ENCODE measurements at regions not wholly inside any gene's neighbourhood (a gene's known extent, or its start where the extent isn't known, plus 50 kb on each side); places are given as distances from the start of the nearest gene placed in this dataset.

GRCh38 chr6:119598883-119599282, 249.3 kb upstream of the MAN1A1 start:
- peaks cover 5% of the 10 kb centered on the region for H3K4me1 ChIP-seq (ENCODE audit: control insufficient read depth, insufficient read depth, low read length)
- no peak overlapping the region for H4K5ac ChIP-seq (ENCODE audit: low read depth, low read length)
- no peaks in the 10 kb centered on the region for H3K36me3 ChIP-seq (ENCODE audit: control insufficient read depth, insufficient read depth, low read length)
- no peak overlapping the region for H2AFZ ChIP-seq (replicated peaks; ENCODE audit: low read length, poor library complexity)
- no peaks in the 10 kb centered on the region for H3K9me3 ChIP-seq (ENCODE audit: control insufficient read depth, insufficient read depth, low read length)
- CTCF ChIA-PET, result no interaction called here
- H4K20me1 ChIP-seq (ENCODE audit: insufficient read depth, low read length), result no peaks in the 10 kb centered on the region
- WGBS, 2 experiments (ENCODE audit: extremely low coverage in 2 of 2, insufficient read length in 1 of 2), result no CpG with 5 or more reads among the region's 2 CpGs
- H2AK9ac ChIP-seq (replicated peaks; ENCODE audit: low read depth, low read length, poor library complexity), result no peak overlapping the region
- BruUV-seq (replicated peaks), result no TSS peak
- H3K4ac ChIP-seq (ENCODE audit: low read depth, low read length), result no peak overlapping the region
- H3K27ac ChIP-seq (ENCODE audit: insufficient read depth, low read length), result no peak overlapping the region
- DNase-seq, result no peak
- H2BK120ac ChIP-seq (ENCODE audit: low read depth, low read length), result no peak overlapping the region
- no peak overlapping the region for H3K14ac ChIP-seq (replicated peaks; ENCODE audit: low read depth, low read length)
- TF ChIP-seq RAD21 (IDR thresholded peaks at IDR 0.05; ENCODE audit: low read length) (no peak), POLR2A (IDR thresholded peaks at IDR 0.05; ENCODE audit: low read depth, low read length) (no peak), CEBPB (IDR thresholded peaks at IDR 0.05; ENCODE audit: low read depth, low read length) (no peak), SMC3 (IDR thresholded peaks at IDR 0.05; ENCODE audit: low read depth, low read length) (no peak), FOS (IDR thresholded peaks at IDR 0.05; ENCODE audit: low read depth, low read length) (no peak), MXI1 (IDR thresholded peaks at IDR 0.05; ENCODE audit: borderline replicate concordance, low read depth, low read length) (no peak), RCOR1 (IDR thresholded peaks at IDR 0.05; ENCODE audit: insufficient replicate concordance, low read length) (no peak), RFX5 (IDR thresholded peaks at IDR 0.05; ENCODE audit: low read depth, low read length) (no peak), CHD1 (IDR thresholded peaks at IDR 0.05; ENCODE audit: low read depth, low read length) (no peak), CTCF (conservative IDR thresholded peaks at IDR 0.05; ENCODE audit: low read depth, low read length) (no peak), BHLHE40 (IDR thresholded peaks at IDR 0.05; ENCODE audit: low read depth, low read length) (no peak)
- no peaks in the 10 kb centered on the region for H3K79me1 ChIP-seq (ENCODE audit: low read depth in 1 of 2, low read length in 2 of 2)
- in situ Hi-C loops (cut with MboI; ENCODE audit: low sequenced_read_pairs) (no loop called here), intact Hi-C loops (cut with micrococcal nuclease) (no loop called here), dilution Hi-C loops (cut with HindIII; ENCODE audit: low sequenced_read_pairs, unreplicated experiment) (no loop called here)
- H3K4me2 ChIP-seq (ENCODE audit: low read depth, low read length), result no peak overlapping the region
- no peak overlapping the region for H3K18ac ChIP-seq (ENCODE audit: low read depth, low read length)
- H3K56ac ChIP-seq (ENCODE audit: extremely low read depth, insufficient read depth, low read length), result no peak overlapping the region
- H3K4me3 ChIP-seq (ENCODE audit: insufficient read depth, low read depth, low read length), result no peak overlapping the region
- H2BK20ac ChIP-seq (ENCODE audit: low read depth, low read length), result no peak overlapping the region
- no peak for ATAC-seq (ENCODE audit: low read depth)
- H3K27me3 ChIP-seq (ENCODE audit: control insufficient read depth, insufficient read depth, low read length), result no peaks in the 10 kb centered on the region
- H3K23ac ChIP-seq (ENCODE audit: low read depth, low read length), result no peak overlapping the region
- POLR2A ChIA-PET (ENCODE audit: unreplicated experiment), result no interaction called here
- H2BK15ac ChIP-seq (ENCODE audit: low read depth, low read length), result no peak overlapping the region
- no peak overlapping the region for H2BK5ac ChIP-seq (ENCODE audit: low read depth, low read length, poor library complexity, severe bottlenecking)
- no peak overlapping the region for H3K9ac ChIP-seq (ENCODE audit: low read depth, low read length)
- H4K8ac ChIP-seq (ENCODE audit: low read depth in 2 of 2, low read length in 2 of 2), result no peak overlapping the region
- no peak overlapping the region for H4K91ac ChIP-seq (ENCODE audit: insufficient read depth, low read depth, low read length)
- no peaks in the 10 kb centered on the region for H3K9me1 ChIP-seq (ENCODE audit: insufficient read depth, low read length)
- no peak overlapping the region for H2AK5ac ChIP-seq (ENCODE audit: low read depth, low read length)

Data from IMR-90 (cell line).